Fibroblast of skin of scalp (primary cell): ENCODE measurements at regions not wholly inside any gene's neighbourhood (a gene's known extent, or its start where the extent isn't known, plus 50 kb on each side); places are given as distances from the start of the nearest gene placed in this dataset.

ENCODE experiments used
- DNase-seq: peaks from one replicate; pipeline ENCODE4 v3.0.0-alpha.2; 2013

DNA sequence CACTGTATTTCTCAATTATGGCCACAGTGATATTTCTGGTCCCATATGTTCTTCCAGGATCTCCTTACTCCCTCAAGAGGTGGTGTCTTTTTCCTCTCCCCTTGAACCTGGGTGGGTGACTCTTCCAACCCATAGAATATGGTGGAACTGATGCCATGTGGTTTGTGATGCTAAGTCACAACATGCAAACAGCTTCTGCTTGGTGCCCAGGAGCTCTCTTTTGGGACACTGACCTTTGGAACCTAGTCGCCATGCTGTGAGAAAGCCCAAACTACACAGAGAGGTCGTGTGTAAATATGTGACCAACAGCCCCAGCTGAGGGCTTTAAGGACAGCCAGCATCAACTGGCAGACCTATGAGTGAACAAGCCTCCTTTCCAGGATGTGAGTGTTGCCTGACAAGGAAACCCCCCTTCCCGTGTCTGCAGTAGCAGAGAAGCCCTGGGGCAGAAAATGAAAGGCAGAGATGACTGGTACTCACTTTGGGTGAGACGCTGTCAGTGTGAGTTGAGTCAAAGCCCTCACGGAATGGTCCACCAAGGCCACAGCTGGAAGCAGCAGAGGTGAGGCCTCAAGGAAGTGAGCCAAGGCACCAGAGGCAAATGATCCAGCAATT lies 223.4 kb downstream of the BCOR start:
- no peak for DNase-seq

DNA sequence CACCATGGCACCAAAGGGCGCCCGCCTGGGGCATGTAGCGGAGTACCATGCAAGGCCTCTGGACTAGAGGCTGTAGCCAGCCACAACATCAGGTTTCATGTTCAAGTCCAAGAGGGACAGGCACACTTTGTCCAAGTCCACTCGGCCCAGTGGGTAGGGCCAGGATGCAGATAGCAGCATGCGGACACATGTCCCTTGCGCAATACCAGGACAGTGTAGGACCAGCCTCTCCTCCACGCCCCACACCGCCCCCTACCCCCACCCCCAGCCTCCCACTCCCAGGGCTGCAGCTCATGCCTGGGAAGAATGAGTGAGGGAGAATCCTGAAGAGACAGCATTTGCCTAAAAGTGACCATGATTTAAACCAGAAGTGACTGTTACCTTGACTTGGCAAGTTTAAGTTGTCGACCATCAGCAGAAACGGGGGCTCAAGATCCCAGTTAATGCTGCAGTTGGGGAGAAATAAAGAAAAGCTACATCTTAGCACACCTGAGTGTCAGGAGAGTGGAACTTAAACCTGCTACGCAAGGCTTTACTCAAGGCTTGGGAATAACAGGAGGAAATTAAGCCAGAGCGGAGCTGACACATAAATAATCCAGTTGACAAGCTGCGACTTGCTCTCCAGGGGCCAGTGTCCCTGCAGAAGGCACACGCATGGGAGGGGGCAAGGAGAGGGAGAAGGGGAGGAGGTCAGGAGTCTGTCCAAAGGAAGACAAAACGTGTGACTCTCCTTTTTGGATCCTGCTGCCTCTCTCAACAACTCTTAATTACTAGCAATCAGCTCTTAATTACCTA lies 221.7 kb downstream of the BCOR start:
- DNase-seq, result no peak

DNA sequence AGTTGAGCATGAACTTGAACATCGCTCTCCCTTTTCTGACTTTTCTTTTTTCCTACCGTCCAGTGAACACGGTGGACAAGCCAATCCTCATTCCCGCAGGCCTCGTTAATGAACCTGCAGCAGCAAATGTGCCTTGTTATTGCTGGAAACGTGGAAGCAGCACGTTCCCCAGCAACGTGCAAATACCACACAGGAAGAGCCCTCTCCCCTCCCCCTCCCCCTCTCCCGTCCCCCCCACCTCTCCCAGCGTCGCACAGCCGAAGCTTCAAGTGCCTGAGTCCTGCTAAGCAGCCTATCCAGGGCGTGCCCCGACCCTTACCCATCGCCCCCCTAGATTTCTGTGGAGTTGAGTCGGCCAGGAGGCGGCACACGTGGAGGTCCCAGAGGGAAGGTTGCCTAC lies 219.9 kb downstream of the BCOR start:
- no peak for DNase-seq

DNA sequence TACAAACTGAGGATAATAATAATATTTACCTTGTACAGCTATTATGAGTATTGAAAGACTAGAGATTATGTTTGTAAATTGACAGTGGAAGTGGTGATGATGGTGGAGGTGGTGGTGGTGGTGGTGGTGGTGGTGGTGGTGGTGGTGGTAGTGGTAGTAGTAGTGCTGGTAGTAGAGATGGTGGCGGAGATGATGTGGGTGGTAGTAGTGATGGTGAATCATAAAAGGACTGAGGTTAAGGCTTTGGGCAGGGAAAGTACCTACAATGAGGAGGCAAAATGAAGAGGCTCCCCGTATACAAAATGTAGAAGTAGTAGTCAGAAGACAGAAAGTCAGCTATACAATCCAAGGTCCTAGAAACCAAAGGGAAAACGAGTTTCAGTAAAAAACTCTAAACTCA lies 214.1 kb downstream of the BCOR start:
- no peak for DNase-seq

DNA sequence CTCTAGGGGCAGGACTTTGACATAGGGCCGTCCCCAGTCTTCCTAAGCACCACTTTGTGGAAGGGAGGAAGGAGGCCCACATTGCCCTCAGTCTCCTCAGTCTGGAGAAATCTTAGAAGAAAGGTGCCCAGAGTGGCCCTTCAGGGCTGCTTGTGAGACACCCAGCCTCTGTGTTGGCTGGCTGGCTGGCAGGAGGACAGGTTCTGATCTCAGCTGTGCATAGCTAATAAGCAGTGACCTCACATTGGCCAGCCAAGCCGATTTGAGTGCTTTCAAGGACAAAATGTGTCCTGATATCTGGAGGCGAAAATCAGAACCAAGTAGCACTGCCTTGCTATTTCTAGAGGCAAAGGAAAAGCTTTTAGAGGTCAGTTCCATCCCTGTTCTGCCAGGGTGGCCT lies 211.5 kb downstream of the BCOR start:
- no peak for DNase-seq

DNA sequence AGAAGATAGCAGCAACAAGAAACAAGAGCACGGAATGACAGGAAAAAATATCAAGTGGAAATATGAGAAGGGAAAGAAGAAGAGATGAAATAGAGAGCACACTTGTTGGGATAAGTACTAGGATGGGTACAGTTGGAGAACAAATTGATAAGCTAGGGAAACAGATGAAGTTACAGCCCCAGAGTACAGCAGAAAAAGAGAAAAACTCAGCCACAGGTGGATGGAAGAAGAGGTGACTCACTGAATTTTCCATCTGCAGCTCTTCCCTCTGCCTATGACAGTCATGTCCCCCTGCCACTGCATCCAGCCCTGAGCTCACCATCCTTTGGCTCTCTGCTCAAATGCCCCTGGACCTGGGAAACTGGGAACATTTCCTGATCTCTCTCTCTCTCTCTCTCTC lies 209.0 kb downstream of the BCOR start:
- no peak for DNase-seq

DNA sequence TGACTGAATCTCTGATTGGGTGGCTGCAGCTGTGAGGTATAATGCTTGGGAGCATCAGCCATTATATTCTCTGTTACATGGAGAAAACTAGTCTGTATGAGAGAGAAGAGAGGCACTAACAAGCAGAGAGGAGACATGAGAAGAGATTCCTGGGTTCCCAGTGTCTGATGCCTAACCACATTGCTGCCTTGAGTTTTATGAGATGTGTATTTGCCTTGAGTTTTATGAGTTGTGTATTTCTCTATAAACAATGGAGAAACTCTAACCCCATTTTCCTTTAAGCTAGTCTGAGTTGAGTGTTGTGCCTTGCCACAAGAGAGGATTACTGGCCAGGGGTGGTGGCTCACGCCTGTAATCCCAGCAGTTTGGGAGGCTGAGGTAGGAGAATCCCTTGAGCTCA lies 208.1 kb downstream of the BCOR start:
- no peak for DNase-seq

DNA sequence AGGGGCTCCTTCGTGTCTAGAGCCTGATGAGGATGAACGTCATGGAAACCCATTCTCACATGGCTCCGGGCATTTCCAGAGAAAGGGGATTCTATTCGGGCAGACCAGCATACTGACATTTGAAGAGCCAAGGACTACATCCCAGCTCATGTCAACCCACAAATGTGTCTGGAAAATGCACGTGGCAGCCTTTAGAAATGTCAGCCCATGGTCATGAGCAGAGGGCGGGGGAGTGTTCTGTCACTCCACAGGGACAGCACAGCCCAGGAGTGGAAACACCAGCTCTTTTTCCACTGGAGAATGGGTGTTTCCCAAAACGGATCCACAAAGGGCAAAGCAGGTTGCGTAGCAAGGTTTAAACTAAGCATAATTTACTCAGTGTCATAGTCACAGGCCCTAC lies 207.0 kb downstream of the BCOR start:
- DNase-seq, result no peak

DNA sequence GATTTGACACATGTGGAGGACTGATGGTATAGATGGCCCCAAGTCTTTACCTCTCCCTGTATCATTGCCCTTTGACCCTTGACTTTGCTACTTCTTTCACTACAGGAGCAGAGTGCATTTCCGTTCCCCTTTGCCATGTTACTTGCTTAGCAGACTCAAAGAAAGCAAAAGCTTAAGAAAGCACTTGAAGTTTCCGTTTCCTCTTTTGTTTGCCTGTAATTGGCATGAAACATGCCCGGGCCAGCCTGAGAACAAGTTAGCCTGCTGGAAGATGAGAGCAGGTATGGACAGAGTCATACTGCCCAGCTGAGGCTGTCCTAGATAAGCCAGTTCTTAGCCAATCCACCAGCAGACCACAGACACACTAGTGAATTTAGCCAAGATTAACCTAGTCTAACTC lies 206.0 kb downstream of the BCOR start:
- DNase-seq, result no peak

DNA sequence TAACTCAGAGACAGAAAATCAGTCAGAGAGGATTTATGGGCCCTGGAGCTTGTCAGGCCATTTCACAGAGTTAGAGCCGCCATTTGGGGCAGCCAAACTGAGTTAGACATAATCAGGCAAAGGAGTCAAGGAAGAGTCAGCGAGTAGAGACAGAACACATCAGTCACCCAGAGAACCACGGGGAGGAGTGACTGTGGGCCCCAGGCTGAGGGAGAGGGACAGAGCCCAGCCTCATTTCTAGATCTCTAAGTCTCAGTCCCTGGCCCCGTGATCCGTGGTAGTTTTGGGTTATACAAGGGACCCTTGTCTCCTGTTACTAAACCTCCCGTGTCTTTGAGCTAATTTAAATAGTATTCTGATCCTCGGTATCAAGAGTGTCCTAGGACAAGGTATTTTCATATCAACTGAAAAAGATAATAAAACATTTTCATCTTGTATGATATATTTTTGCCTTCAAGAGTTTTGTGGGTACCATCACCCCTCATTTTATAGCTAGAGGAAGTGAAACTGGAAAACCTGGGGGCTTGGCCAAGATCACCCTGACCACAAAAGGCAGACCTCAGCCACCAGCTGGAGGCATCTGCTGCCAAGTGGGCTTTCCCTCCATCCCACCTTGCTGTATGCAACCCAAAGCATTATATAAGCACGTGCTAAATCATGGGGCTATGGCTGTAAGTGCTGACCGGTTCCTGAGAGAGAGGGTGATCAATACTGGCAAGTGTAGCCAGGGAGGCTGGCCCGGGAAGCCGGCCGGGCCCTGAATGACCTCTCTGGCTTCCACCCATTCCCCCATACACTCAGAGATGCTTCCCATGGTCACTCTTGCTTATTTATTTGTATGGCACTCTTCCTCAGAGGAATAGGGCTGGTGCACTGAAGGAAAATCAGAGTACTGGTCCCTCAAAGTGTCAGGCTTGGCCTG lies 204.1 kb downstream of the BCOR start:
- no peak for DNase-seq

DNA sequence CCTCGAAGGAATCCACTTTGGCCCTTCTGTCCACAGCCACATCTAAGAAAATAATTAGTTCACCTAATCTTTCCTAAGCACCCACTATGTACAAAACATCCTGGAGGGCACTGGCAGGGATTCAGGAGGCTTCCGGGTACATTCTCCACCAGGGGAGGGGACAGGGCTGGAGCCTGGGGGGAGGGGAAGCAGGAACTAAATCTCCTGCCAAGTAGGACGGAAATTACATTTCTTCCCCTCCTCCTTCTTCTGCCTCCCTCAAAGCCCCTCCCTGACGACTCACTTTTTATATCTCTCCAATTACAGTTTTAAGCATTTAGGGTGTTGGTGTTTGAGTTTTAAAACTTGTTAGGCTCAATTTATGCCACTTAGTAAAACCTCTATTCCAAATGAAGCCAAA lies 203.1 kb downstream of the BCOR start:
- no peak for DNase-seq

DNA sequence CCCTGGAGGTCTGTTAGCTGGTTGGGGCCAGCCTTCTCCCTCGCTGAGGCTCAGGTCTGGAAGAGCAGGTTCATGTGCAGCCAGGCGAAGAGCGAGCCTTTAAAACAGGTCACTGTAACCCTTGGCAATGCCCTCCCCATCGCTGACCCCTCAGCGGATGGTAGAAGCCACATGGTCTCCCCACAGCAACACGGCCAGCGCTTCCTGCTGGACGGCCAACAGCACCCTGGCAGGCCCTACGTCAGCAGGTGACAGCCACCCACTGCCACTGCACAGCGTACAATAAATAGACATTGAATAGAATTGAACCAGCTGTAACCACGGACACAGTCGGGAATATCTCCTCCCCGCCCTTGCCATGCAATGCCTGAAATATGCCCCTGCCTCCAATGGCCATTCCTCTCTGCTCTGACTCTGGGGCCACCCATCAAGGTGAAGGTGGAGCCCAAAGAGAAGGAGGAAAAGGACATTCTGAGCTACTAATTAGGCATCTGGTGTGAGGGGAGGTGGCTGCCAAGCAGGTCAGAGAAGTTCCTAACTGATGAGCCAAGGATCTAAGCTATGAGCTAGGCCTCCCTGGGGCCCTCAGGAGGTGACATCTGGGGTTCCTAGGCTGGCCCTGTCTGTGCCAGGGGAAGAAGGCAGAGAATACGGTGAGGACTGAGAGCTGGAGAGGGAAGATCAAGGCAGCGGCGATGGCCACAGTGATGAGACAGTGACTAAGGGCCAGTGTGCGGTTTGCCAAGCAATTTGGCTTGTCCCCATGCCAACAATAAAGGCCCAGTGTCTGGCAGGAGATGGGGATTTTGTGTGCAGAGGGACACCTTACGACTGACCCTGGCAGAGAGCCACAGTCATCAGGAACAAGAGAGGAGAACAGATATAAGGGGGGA lies 202.3 kb downstream of the BCOR start:
- DNase-seq, result no peak

DNA sequence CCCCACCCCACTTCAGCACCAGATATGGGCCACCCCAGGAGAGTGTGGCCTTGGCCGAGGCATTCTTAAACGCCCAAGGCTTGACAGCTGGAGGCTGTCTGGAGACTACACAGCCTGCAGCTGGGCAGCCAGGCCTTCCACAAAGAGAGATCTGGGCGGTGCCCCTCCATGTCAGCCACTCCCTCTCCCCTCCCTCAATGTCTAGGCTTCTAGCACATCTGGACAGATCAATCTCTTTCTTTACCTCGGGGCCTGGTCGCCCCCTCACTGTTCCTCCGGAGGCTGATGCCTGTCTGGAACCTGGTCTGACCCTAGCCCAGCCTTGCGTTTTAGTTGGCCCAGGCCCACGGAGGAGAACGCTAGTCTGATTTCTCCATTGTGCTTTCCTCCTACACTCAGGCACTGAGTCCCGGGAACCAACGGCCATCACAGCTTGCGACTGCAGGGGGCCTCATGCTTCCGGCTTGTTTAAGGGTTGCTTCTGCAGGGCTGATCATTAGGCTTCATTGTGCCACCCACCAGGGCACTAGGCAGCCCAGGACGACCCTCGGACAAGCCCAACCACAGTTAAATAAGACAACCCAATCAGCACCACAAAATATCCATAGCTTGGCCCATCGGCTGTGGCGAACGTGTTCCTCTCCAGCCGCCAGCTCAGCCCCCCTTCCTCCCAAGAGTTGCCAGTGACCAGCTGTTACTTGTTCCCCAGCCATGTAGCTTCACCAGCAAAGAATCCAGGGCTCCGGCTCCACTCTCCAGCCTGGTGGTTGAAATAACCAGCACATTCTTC lies 200.6 kb downstream of the BCOR start:
- DNase-seq, result peak; percentile 85

DNA sequence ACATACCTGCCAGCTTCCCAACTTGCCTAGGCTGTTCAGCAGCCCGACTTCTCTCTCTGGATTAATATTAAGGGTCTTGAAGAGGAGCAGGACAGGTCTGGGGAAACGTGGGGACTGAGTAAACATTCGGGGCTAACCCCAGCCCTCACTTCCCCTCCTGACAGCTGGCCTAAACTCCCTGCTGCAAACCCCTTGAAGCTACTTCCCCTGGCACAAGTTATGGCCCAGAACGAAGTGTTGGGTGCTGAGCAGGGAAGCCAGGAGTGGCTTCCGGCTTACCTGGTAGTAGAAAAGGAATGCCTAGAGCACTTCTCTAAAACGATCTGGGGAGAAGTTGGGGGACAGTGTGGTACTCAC lies 200.0 kb downstream of the BCOR start:
- DNase-seq, result no peak

DNA sequence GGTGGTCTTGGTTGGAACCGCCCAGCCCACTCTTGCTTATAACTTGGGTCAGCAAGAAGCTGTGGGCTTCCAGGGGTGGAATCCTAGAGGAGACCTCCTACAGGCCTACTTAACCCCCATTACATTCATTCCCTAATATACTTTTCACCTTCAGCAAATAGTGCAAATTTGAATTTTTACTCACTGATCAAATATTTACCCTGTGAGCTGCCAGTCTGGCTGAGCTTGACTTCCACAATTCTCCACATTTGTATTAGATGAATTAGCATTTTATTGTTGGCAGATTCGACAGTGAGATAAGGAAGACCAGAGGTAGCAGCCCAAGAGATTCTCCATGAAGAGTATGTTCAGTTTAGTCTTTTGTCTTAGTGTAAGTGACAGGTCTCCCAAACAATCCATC lies 199.6 kb downstream of the BCOR start:
- no peak for DNase-seq

DNA sequence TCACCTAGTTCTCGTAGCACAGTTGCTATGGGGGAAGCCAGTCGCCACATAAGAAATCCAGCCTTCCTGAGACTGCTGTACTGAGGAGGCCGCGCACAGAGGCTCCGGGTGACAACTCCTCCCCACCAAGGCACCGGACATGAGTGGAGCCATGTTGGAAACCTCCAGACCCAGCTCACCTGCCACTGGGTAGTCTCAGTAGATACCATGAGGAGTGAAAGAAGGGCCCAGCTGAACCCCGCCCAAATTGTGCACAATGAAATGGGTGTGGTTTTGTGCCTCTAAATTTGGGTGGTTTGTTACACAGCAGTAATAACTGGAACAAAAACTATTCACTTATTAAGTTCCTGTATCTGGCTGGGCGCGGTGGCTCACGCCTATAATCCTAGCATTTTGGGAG lies 198.7 kb downstream of the BCOR start:
- no peak for DNase-seq

DNA sequence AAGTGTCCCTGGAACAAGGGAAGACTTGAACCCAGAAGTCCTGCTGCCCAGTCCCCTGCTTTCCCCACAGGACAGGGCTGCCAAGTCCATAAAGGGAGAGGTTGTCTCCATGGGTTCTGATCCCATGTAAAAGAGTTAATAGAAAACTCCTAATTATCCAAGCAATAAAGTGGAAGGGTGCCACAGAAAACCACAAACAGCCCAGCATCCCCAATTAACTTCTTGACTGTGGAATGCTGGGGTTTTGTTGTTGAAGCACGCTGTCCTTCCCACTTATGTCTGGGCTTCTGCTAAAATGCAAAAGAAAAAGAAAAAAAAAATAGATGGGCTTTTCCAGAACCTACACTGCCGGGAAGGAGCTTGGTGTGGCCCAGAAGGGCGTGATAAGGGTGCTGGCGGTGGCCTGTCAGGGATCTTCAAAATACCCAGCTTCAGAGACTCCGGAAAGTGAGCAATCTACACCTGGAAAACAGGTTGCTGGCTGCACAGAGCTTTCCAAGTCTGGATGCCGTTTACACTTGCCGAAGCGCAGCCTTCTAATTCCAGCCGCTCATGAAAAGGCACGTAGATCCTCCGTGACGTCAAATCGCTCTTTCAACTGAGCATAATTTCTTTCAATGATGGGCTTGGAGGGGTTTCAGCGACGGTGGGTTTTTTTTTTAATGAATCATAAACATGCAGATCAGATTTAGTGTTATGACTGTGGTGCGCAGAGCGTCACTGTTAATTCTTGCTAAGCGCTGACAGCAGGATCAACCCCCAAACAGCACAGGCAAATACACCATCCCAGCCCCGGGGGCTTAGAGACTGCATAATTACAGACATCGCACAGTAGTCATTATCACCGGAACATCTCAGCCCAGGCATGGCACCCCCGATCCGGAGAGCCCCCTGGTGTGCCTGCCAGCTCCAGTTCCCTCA lies 197.6 kb downstream of the BCOR start:
- DNase-seq, result no peak

DNA sequence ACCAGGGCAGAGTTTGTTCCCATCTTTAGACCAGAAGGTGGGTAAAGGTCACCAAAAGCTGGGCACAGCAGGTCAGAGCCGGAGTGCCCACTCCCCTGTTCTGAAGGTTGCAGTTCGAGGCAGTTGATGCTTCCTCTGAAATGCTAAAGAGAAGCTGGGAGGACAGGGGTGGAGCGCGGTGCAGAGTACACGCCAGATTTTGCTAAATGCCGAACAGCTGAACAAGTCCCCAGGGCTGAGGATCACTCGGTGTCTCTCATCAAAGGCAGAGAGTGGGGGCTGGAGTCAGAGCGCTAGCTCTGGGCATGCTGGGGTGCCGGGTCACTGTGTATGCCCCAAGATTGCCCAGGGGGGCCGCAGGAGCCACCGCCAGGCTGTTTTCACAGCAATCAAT lies 197.0 kb downstream of the BCOR start:
- peak; percentile 44 for DNase-seq

DNA sequence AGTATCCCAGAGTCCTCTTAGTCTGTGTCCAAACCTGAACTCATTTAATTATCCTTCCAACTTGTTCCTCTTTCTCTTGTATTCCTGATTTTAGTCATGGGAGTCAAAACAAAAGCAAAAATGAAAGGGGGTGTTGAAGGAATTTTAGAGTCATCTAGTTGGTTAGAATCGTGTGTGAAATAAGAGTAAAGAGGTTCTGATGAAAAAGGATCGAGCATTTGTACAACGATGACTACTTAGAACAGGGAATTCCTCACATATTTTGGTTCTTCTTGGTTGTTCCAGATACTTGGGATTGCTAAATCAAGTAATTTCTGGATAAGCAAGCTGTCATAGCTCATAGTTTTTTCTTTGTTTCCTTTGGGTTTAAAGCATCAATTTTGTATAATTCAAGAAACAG lies 194.4 kb downstream of the BCOR start:
- peak; percentile 81 for DNase-seq

DNA sequence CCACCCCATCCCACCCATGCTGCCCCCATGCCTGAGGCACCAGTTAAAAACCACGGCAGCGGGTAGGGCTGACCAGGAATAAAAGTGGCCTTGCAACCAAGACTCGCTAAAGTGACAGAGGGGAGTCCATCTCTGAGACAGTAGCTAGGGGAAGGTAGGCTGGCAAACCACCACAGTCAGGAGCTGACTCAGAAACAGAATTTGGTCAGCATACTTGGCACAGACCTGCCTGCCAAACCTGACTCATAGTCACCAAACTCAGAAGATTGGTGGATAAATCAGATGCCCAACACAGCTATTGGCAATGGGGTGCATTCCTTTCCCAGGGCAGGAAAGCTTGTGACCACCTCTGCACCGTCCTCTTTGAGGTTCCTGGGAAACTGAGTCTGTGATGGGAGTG lies 193.8 kb downstream of the BCOR start:
- peak; percentile 54 for DNase-seq
